ENCODE measurements at regions not wholly inside any gene's neighbourhood (a gene's known extent, or its start where the extent isn't known, plus 50 kb on each side); places are given as distances from the start of the nearest gene placed in this dataset.
A peak's percentile ranks its signal among the peaks of the same experiment; 100 is the strongest.

- H3K9me3 Mint-ChIP-seq (ENCODE audit: unreplicated experiment): no peaks in the 10 kb centered on the region
- no peak overlapping the region for H3K4me3 Mint-ChIP-seq (ENCODE audit: unreplicated experiment)
- no peak for DNase-seq (ENCODE audit: extremely low spot score, unreplicated experiment)
- H3K27me3 Mint-ChIP-seq (ENCODE audit: unreplicated experiment): no peaks in the 10 kb centered on the region
- no peaks in the 10 kb centered on the region for H3K36me3 Mint-ChIP-seq (ENCODE audit: unreplicated experiment)
- H3K27ac Mint-ChIP-seq (ENCODE audit: unreplicated experiment): no peak overlapping the region
- peaks cover 16% of the 10 kb centered on the region for H3K4me1 Mint-ChIP-seq (ENCODE audit: unreplicated experiment)
- no peak for TF ChIP-seq CTCF (IDR thresholded peaks at IDR 0.05)
Measured at GRCh38 chr1:100614570-100614969, 76.6 kb downstream of the GPR88 start.

- DNase-seq (ENCODE audit: extremely low spot score, unreplicated experiment): no peak
- Mint-ChIP-seq H3K4me1 (ENCODE audit: unreplicated experiment) (peaks cover 17% of the 10 kb centered on the region), H3K36me3 (ENCODE audit: unreplicated experiment) (no peaks in the 10 kb centered on the region), H3K4me3 (ENCODE audit: unreplicated experiment) (no peak overlapping the region), H3K27me3 (ENCODE audit: unreplicated experiment) (no peaks in the 10 kb centered on the region), H3K27ac (ENCODE audit: unreplicated experiment) (no peak overlapping the region), H3K9me3 (ENCODE audit: unreplicated experiment) (no peaks in the 10 kb centered on the region)
- TF ChIP-seq CTCF (IDR thresholded peaks at IDR 0.05): no peak
Measured at GRCh38 chr1:100615686-100616085, 77.7 kb downstream of the GPR88 start.

- Mint-ChIP-seq H3K27me3 (ENCODE audit: unreplicated experiment) (no peaks in the 10 kb centered on the region), H3K4me3 (ENCODE audit: unreplicated experiment) (no peak overlapping the region), H3K36me3 (ENCODE audit: unreplicated experiment) (no peaks in the 10 kb centered on the region), H3K27ac (ENCODE audit: unreplicated experiment) (no peak overlapping the region), H3K4me1 (ENCODE audit: unreplicated experiment) (peaks cover 22% of the 10 kb centered on the region), H3K9me3 (ENCODE audit: unreplicated experiment) (no peaks in the 10 kb centered on the region)
- no peak for TF ChIP-seq CTCF (IDR thresholded peaks at IDR 0.05)
- DNase-seq (ENCODE audit: extremely low spot score, unreplicated experiment): no peak
Measured at GRCh38 chr1:100616121-100616621, 78.2 kb downstream of the GPR88 start.

DNA sequence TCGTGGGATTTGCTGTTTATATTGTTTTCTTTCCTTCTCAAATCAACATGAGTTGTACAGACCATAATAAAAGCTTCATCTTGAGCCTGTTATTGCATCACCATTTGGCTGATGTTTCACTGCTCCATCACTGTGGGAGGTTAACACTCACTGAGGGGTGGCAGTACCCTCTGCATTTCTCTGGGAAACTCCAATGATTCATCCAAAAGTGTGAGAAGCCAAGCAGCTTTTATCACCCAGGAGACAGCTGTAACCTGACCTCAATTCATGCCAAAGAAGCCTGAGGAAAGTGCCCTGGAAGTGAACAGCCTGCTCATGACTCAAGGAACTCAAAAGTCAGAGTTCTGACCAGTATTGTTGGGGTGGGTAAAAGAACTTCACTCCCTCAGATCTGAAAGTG lies 84.1 kb downstream of the GPR88 start:
- no peak for TF ChIP-seq CTCF (IDR thresholded peaks at IDR 0.05)
- no peak for DNase-seq (ENCODE audit: extremely low spot score, unreplicated experiment)
- H3K4me3 Mint-ChIP-seq (ENCODE audit: unreplicated experiment): peak overlapping the region; percentile 0
- H3K27ac Mint-ChIP-seq (ENCODE audit: unreplicated experiment): peak overlapping the region; percentile 94
- peaks cover under 1% of the 10 kb centered on the region for H3K9me3 Mint-ChIP-seq (ENCODE audit: unreplicated experiment)
- no peaks in the 10 kb centered on the region for H3K36me3 Mint-ChIP-seq (ENCODE audit: unreplicated experiment)
- H3K4me1 Mint-ChIP-seq (ENCODE audit: unreplicated experiment): peaks cover 58% of the 10 kb centered on the region
- H3K27me3 Mint-ChIP-seq (ENCODE audit: unreplicated experiment): no peaks in the 10 kb centered on the region

GRCh38 chr1:100622506-100622905 lies 84.6 kb downstream of the GPR88 start:
- no peaks in the 10 kb centered on the region for H3K27me3 Mint-ChIP-seq (ENCODE audit: unreplicated experiment)
- no peak for DNase-seq (ENCODE audit: extremely low spot score, unreplicated experiment)
- H3K36me3 Mint-ChIP-seq (ENCODE audit: unreplicated experiment): no peaks in the 10 kb centered on the region
- TF ChIP-seq CTCF (IDR thresholded peaks at IDR 0.05): no peak
- peaks cover 62% of the 10 kb centered on the region for H3K4me1 Mint-ChIP-seq (ENCODE audit: unreplicated experiment)
- peak overlapping the region; percentile 94 for H3K27ac Mint-ChIP-seq (ENCODE audit: unreplicated experiment)
- no peak overlapping the region for H3K4me3 Mint-ChIP-seq (ENCODE audit: unreplicated experiment)
- peaks cover 3% of the 10 kb centered on the region for H3K9me3 Mint-ChIP-seq (ENCODE audit: unreplicated experiment)

Measured in osteocyte (in vitro differentiated cells).